Adrenal gland (tissue), 5 donors: ENCODE measurements at regions not wholly inside any gene's neighbourhood (a gene's known extent, or its start where the extent isn't known, plus 50 kb on each side); places are given as distances from the start of the nearest gene placed in this dataset.

Source experiments
- CTCF ChIP-seq, 6 experiments: fragments of 450-650 bp in 4 of 6; fragments of 200-600 bp in 2 of 6; sonication (generic) in 1 of 6; IDR thresholded peaks; 1 replicate in 5 of 6; 2 replicates in 1 of 6; pipeline versions ENCODE4 v1.5.1 to v1.8.0; 2016 to 2021; ENCODE audit warnings: antibody characterized with exemption in 6 of 6, mild to moderate bottlenecking in 2 of 6, moderate library complexity in 1 of 6
- POLR2A ChIP-seq, 2 donors: fragments of 450-650 bp; IDR thresholded peaks; one replicate each; pipeline ENCODE4 v1.6.1; 2017; ENCODE audit warnings: antibody characterized with exemption in 2 of 2, mild to moderate bottlenecking in 2 of 2, moderate library complexity in 1 of 2
- donor health status: DM: no; HTN: no; CAD: no.

DNA sequence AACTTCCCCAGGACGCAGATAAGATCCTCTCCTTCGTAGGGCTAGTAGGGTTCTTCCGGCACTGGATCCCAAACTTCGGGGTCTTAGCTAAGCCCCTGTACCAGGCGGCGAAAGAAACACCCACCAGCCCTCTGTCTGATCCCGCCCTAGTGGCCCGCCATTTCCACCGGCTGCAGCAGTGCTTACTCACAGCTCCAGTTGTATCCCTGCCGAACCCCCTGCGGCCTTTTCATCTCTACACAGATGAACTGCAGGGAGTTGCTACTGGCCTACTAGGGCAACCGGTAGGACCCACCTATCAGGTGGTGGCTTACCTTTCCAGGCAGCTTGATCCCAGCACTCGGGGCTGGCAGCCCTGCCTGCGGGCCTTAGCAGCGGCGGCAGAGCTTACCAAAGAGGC is 961.2 kb downstream of the RPA4 start:
- TF ChIP-seq POLR2A (IDR thresholded peaks at IDR 0.05) (no peak), CTCF (IDR thresholded peaks at IDR 0.05) (no peak)
